ENCODE measurements at regions not wholly inside any gene's neighbourhood (a gene's known extent, or its start where the extent isn't known, plus 50 kb on each side); places are given as distances from the start of the nearest gene placed in this dataset.

DNA sequence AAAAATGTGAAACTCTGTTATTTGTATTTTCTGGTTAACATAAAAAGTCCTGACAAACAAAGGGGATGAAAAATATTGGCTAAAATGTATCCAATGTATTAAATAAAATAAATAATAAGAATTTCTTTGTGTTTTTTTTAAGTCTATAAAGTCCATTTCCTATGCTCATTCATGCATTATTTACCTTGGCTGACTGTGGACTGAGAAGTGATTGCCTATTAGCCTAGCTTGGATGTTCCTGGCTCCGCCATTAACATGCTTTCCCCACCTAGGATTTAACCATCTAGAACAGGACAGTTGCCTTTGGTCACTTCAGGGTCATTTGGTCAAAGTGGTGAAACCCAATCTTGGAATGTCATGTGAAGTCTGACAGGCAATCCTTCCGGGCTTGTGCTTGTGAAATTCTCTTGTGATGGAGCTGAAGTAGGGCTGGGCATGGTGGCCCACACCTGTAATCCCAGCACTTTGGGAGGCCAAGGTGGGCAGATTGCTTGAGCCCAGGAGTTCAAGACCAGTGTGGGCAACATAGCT, 60.4 kb upstream of the TANC1 start:
- Mint-ChIP-seq H3K27ac (no peak overlapping the region), H3K4me1 (no peaks in the 10 kb centered on the region), H3K9me3 (ENCODE audit: insufficient read depth) (no peaks in the 10 kb centered on the region), H3K4me3 (no peak overlapping the region), H3K27me3 (peaks cover 3% of the 10 kb centered on the region)
- Histone ChIP-seq H3K4me1 (ENCODE audit: control insufficient read depth in 2 of 2, insufficient read depth in 2 of 2, low read length in 2 of 2) (no peaks in the 10 kb centered on the region), H2AFZ (ENCODE audit: insufficient read depth, low read depth, low read length, poor library complexity, severe bottlenecking) (no peak overlapping the region), H3K9ac (ENCODE audit: low read length) (no peak overlapping the region), H3K4me2 (replicated peaks; ENCODE audit: low read depth, low read length, poor library complexity, severe bottlenecking) (no peak overlapping the region), H3K27me3 (replicated peaks in 1 of 4; ENCODE audit: control extremely low read depth in 1 of 4, control insufficient read depth in 3 of 4, insufficient read depth in 4 of 4, low read length in 3 of 4) (no peaks in the 10 kb centered on the region), H3K4me3 (ENCODE audit: control extremely low read depth in 1 of 5, extremely low read depth in 1 of 5, insufficient read depth in 1 of 5, low read depth in 2 of 5, low read length in 4 of 5) (no peak overlapping the region), H3K79me2 (ENCODE audit: control insufficient read depth, insufficient read depth, low read length) (no peaks in the 10 kb centered on the region), H3K27ac (ENCODE audit: low read length in 2 of 2) (no peak overlapping the region), H3K9me3 (ENCODE audit: control extremely low read depth in 1 of 3, control insufficient read depth in 2 of 3, insufficient read depth in 1 of 3, low read length in 2 of 3) (no peaks in the 10 kb centered on the region), H3K36me3 (replicated peaks in 1 of 2; ENCODE audit: control extremely low read depth in 1 of 2, control insufficient read depth in 1 of 2, extremely low read depth in 1 of 2, insufficient read depth in 2 of 2, low read length in 1 of 2) (no peaks in the 10 kb centered on the region), H4K20me1 (ENCODE audit: control insufficient read depth, insufficient read depth, low read length, poor library complexity, severe bottlenecking) (no peaks in the 10 kb centered on the region)
- DNase-seq = no peak
- ChIA-PET POLR2A (no interaction called here), CTCF (interaction anchor here (2.5 kb wide), 1 partner anchor 211 kb away, joined by 7 read pairs; no protein-coding TSS in a partner anchor)
- 79% methylated on average over 2 of the region's 2 CpGs for WGBS (ENCODE audit: insufficient coverage)
- ATAC-seq (ENCODE audit: low read depth) = no peak
- TF ChIP-seq EZH2 (IDR thresholded peaks at IDR 0.05; ENCODE audit: borderline replicate concordance, insufficient read depth, low read depth, low read length, poor library complexity, severe bottlenecking) = no peak
- TF ChIP-seq CTCF (IDR thresholded peaks at IDR 0.05) = no peak
- intact Hi-C loops (cut with micrococcal nuclease) = no loop called here

DNA sequence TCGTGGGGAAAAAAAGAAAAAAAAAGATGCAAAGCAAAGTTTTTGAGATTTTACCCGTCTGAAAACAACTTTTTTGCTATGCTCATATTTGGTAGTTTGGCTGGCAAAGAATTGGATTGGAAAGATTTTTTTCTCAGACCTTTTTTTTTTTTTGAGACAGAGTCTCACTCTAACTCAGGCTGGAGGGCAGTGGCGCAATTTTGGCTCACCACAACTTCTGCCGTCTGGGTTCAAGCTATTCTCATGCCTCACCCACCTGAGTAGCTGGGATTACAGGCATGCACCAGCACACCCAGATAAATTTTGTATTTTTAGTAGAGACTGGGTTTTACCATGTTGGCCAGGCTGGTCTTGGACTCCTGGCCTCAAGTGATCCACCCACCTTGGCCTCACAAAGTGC, 56.3 kb upstream of the TANC1 start:
- Mint-ChIP-seq H3K4me1 (no peaks in the 10 kb centered on the region), H3K9me3 (ENCODE audit: insufficient read depth) (no peaks in the 10 kb centered on the region), H3K27me3 (no peaks in the 10 kb centered on the region), H3K27ac (no peak overlapping the region), H3K4me3 (no peak overlapping the region)
- no CpG with 5 or more reads among the region's 4 CpGs for WGBS (ENCODE audit: insufficient coverage)
- H3K79me2 ChIP-seq (ENCODE audit: control insufficient read depth, insufficient read depth, low read length) = no peaks in the 10 kb centered on the region
- no peak overlapping the region for H3K4me2 ChIP-seq (replicated peaks; ENCODE audit: low read depth, low read length, poor library complexity, severe bottlenecking)
- TF ChIP-seq EZH2 (IDR thresholded peaks at IDR 0.05; ENCODE audit: borderline replicate concordance, insufficient read depth, low read depth, low read length, poor library complexity, severe bottlenecking) (no peak), CTCF (IDR thresholded peaks at IDR 0.05) (no peak)
- intact Hi-C loops (cut with micrococcal nuclease) = no loop called here
- no peaks in the 10 kb centered on the region for H3K9me3 ChIP-seq (ENCODE audit: control extremely low read depth in 1 of 3, control insufficient read depth in 2 of 3, insufficient read depth in 1 of 3, low read length in 2 of 3)
- no peak overlapping the region for H3K27ac ChIP-seq (ENCODE audit: low read length in 2 of 2)
- no peaks in the 10 kb centered on the region for H3K36me3 ChIP-seq (replicated peaks in 1 of 2; ENCODE audit: control extremely low read depth in 1 of 2, control insufficient read depth in 1 of 2, extremely low read depth in 1 of 2, insufficient read depth in 2 of 2, low read length in 1 of 2)
- no peak overlapping the region for H3K4me3 ChIP-seq (ENCODE audit: control extremely low read depth in 1 of 5, extremely low read depth in 1 of 5, insufficient read depth in 1 of 5, low read depth in 2 of 5, low read length in 4 of 5)
- no peaks in the 10 kb centered on the region for H3K4me1 ChIP-seq (ENCODE audit: control insufficient read depth in 2 of 2, insufficient read depth in 2 of 2, low read length in 2 of 2)
- DNase-seq = no peak
- peaks cover 0 to 5% (median 0%) of the 10 kb centered on the region in 4 experiments for H3K27me3 ChIP-seq (replicated peaks in 1 of 4; ENCODE audit: control extremely low read depth in 1 of 4, control insufficient read depth in 3 of 4, insufficient read depth in 4 of 4, low read length in 3 of 4)
- no peak overlapping the region for H2AFZ ChIP-seq (ENCODE audit: insufficient read depth, low read depth, low read length, poor library complexity, severe bottlenecking)
- CTCF ChIA-PET = interaction anchor here (1.1 kb wide), 1 partner anchor 9 kb away, joined by 3 read pairs; no protein-coding TSS in a partner anchor
- POLR2A ChIA-PET = no interaction called here
- H3K9ac ChIP-seq (ENCODE audit: low read length) = no peak overlapping the region
- ATAC-seq (ENCODE audit: low read depth) = no peak
- no peaks in the 10 kb centered on the region for H4K20me1 ChIP-seq (ENCODE audit: control insufficient read depth, insufficient read depth, low read length, poor library complexity, severe bottlenecking)

Measured in B cell (primary cell).